ENCODE measurements at regions not wholly inside any gene's neighbourhood (a gene's known extent, or its start where the extent isn't known, plus 50 kb on each side); places are given as distances from the start of the nearest gene placed in this dataset.

- TF ChIP-seq CTCF (conservative IDR thresholded peaks at IDR 0.05), result no peak
- no peak for TF ChIP-seq ZFX (IDR thresholded peaks at IDR 0.05)
These were observed 126.4 kb upstream of the DUSP22 start for GRCh38 chr6:165906-166305.

Data from C4-2B (cell line).